ENCODE measurements at regions not wholly inside any gene's neighbourhood (a gene's known extent, or its start where the extent isn't known, plus 50 kb on each side); places are given as distances from the start of the nearest gene placed in this dataset.

GRCh38 chr16:48948911-48949310, 332.7 kb downstream of the CBLN1 start:
- no peak for TF ChIP-seq POLR2A (IDR thresholded peaks at IDR 0.05; ENCODE audit: low read depth, low read length)
- no peak for TF ChIP-seq POLR2AphosphoS5 (IDR thresholded peaks at IDR 0.05; ENCODE audit: low read depth, low read length)
- TF ChIP-seq TAF1 (IDR thresholded peaks at IDR 0.05; ENCODE audit: borderline replicate concordance, low read depth, low read length), result no peak

Data from GM12892 (cell line).